ENCODE measurements at regions not wholly inside any gene's neighbourhood (a gene's known extent, or its start where the extent isn't known, plus 50 kb on each side); places are given as distances from the start of the nearest gene placed in this dataset.

GRCh38 chr19:30255791-30256495 is 116.2 kb upstream of the ZNF536 start:
- TF ChIP-seq CTCF (IDR thresholded peaks at IDR 0.05 in 2 of 3, conservative IDR thresholded peaks at IDR 0.05 in 1 of 3; ENCODE audit: borderline replicate concordance in 1 of 3, insufficient read depth in 1 of 3, low read depth in 2 of 3, low read length in 2 of 3), result no peak
- no peak for TF ChIP-seq EZH2 (IDR thresholded peaks at IDR 0.05)
- no peak for TF ChIP-seq POLR2A (IDR thresholded peaks at IDR 0.05; ENCODE audit: borderline replicate concordance, extremely low read depth, insufficient read depth, insufficient read length)
